Liver (tissue), 8 donors: ENCODE measurements at regions not wholly inside any gene's neighbourhood (a gene's known extent, or its start where the extent isn't known, plus 50 kb on each side); places are given as distances from the start of the nearest gene placed in this dataset.

Experiments used
- DNase-seq: peaks from one replicate; pipeline ENCODE4 v3.0.0-alpha.2; 2017; ENCODE audit warnings: low spot score
- H3K27ac ChIP-seq, 2 donors: one replicate each; pipeline ENCODE4 v1.7.0; 2013; ENCODE audit warnings: inconsistent platforms in 2 of 2, low read length in 2 of 2, control low read depth in 1 of 2, low read depth in 1 of 2, mild to moderate bottlenecking in 1 of 2
- H3K27me3 ChIP-seq, 4 donors: one replicate each; pipeline versions ENCODE4 v1.6.1 to v1.7.0; 2013; ENCODE audit warnings: low read length in 3 of 4, inconsistent platforms in 1 of 4, mild to moderate bottlenecking in 1 of 4, moderate library complexity in 1 of 4; ENCODE audit not compliant: control insufficient read depth in 4 of 4, insufficient read depth in 4 of 4
- H3K36me3 ChIP-seq, 4 donors: one replicate each; pipeline versions ENCODE4 v1.6.1 to v1.7.0; 2013; ENCODE audit warnings: low read length in 3 of 4, mild to moderate bottlenecking in 3 of 4, low read depth in 1 of 4, moderate library complexity in 1 of 4; ENCODE audit not compliant: control insufficient read depth in 4 of 4, insufficient read depth in 3 of 4
- H3K4me1 ChIP-seq, 4 donors: one replicate each; pipeline versions ENCODE4 v1.6.1 to v1.7.0; 2013; ENCODE audit warnings: low read length in 3 of 4, mild to moderate bottlenecking in 3 of 4, moderate library complexity in 1 of 4; ENCODE audit not compliant: control insufficient read depth in 4 of 4, insufficient read depth in 4 of 4
- H3K4me3 ChIP-seq, 3 donors: one replicate each; pipeline versions ENCODE4 v1.6.1 to v1.7.0; 2013; ENCODE audit warnings: low read length in 3 of 3, control low read depth in 1 of 3, low read depth in 1 of 3, mild to moderate bottlenecking in 1 of 3
- H3K9ac ChIP-seq, 2 donors: one replicate each; pipeline ENCODE4 v1.7.0; 2013; ENCODE audit warnings: low read length in 2 of 2, mild to moderate bottlenecking in 2 of 2, moderate library complexity in 2 of 2, control low read depth in 1 of 2, low read depth in 1 of 2
- H3K9me3 ChIP-seq, 4 donors: one replicate each; pipeline versions ENCODE4 v1.6.1 to v1.7.0; 2013; ENCODE audit warnings: low read length in 3 of 4; ENCODE audit not compliant: control insufficient read depth in 4 of 4
- EGR1 ChIP-seq, 2 donors: IDR thresholded peaks; 2 replicates each; pipeline ENCODE4 v1.6.1; 2016 to 2018; ENCODE audit warnings: antibody characterized with exemption in 2 of 2, low read depth in 2 of 2
- FOXA1 ChIP-seq: IDR thresholded peaks from 2 replicates; pipeline ENCODE4 v1.6.1; 2016; ENCODE audit warnings: antibody characterized with exemption
- FOXA2 ChIP-seq: IDR thresholded peaks from 2 replicates; pipeline ENCODE4 v1.6.1; 2016; ENCODE audit warnings: antibody characterized with exemption
- GABPA ChIP-seq, 2 donors: IDR thresholded peaks in 1 of 2; conservative IDR thresholded peaks in 1 of 2; 2 replicates each; pipeline ENCODE4 v1.6.1; 2016; ENCODE audit warnings: antibody characterized with exemption in 2 of 2, mild to moderate bottlenecking in 1 of 2, moderate library complexity in 1 of 2
- HNF4A ChIP-seq, 2 donors: conservative IDR thresholded peaks; 2 replicates each; pipeline ENCODE4 v1.6.1; 2016; ENCODE audit warnings: antibody characterized with exemption in 2 of 2, mild to moderate bottlenecking in 2 of 2
- HNF4G ChIP-seq: IDR thresholded peaks from 2 replicates; pipeline ENCODE4 v1.6.1; 2016; ENCODE audit warnings: antibody characterized with exemption
- JUND ChIP-seq, 2 donors: IDR thresholded peaks; 2 replicates each; pipeline ENCODE4 v1.6.1; 2016; ENCODE audit warnings: antibody characterized with exemption in 2 of 2
- NR2F2 ChIP-seq: IDR thresholded peaks from 2 replicates; pipeline ENCODE4 v1.6.1; 2016; ENCODE audit warnings: antibody characterized with exemption
- RAD21 ChIP-seq, 2 donors: IDR thresholded peaks; 2 replicates each; pipeline ENCODE4 v1.6.1; 2016; ENCODE audit warnings: antibody characterized with exemption in 2 of 2, mild to moderate bottlenecking in 2 of 2
- RXRA ChIP-seq, 2 donors: IDR thresholded peaks; 2 replicates each; pipeline ENCODE4 v1.6.1; 2017 to 2018; ENCODE audit warnings: antibody characterized with exemption in 2 of 2, mild to moderate bottlenecking in 1 of 2
- SP1 ChIP-seq: IDR thresholded peaks from 2 replicates; pipeline ENCODE4 v1.6.1; 2018; ENCODE audit warnings: antibody characterized with exemption, mild to moderate bottlenecking
- TAF1 ChIP-seq: conservative IDR thresholded peaks from 2 replicates; pipeline ENCODE4 v1.6.1; 2016; ENCODE audit warnings: antibody characterized with exemption, mild to moderate bottlenecking
- YY1 ChIP-seq: IDR thresholded peaks from 2 replicates; pipeline ENCODE4 v1.6.1; 2016; ENCODE audit warnings: antibody characterized with exemption, mild to moderate bottlenecking
- WGBS: extraction: QIAGEN DNeasy Blood & Tissue Kit; methylation state at CpG from one replicate; pipeline ENCODE4 v1.1.7; 2013; 5-methylcytosine and 5-hydroxymethylcytosine counted together
- TF ChIP-seq, protein P1 (sequence below): fragments of 150-350 bp; IDR thresholded peaks from 2 replicates; pipeline ENCODE4 v1.5.1; 2017; ENCODE audit warnings: improper control_type of control experiment, low read depth, low read length; ENCODE audit not compliant: missing input control
- TF ChIP-seq, protein P2 (sequence below): IDR thresholded peaks from 2 replicates; pipeline ENCODE4 v1.6.1; 2016; ENCODE audit warnings: antibody characterized with exemption
- TF ChIP-seq, protein P3 (sequence below): IDR thresholded peaks from 2 replicates; pipeline ENCODE4 v1.6.1; 2016; ENCODE audit warnings: antibody characterized with exemption
- TF ChIP-seq, protein P4 (sequence below): IDR thresholded peaks from 2 replicates; pipeline ENCODE4 v1.6.1; 2016; ENCODE audit warnings: antibody characterized with exemption
- donor health status: healthy.
- donor health status: healthy.
- donor health status: healthy.
- donor health status: healthy.
- donor health status: healthy.

DNA sequence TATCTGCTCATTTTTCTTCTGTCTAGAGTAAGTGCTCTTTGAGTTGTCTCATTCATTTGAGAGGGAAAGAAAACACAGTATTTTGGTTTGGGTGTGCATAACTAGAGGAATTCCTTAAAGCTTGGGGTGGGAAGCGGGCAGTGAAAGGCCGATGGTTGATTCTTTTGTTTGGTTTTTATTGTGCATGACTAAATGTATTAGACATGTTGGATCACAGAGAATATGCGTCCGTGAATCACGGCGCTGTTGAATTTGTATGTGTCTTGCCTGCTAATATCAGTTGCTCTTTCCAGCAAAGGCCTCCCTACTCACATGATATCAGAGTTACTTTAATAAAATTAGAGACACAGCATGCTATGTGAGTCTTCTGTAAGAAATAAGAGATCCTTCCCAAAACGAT lies 180.0 kb downstream of the CHD9NB start:
- Histone ChIP-seq H3K27ac (no peak overlapping the region), H3K9me3 (no peaks in the 10 kb centered on the region), H3K4me1 (peaks cover 0 to 2% (median 0%) of the 10 kb centered on the region in 4 donors), H3K36me3 (no peaks in the 10 kb centered on the region), H3K4me3 (no peak overlapping the region), H3K9ac (no peak overlapping the region), H3K27me3 (no peaks in the 10 kb centered on the region)
- DNase-seq: no peak
- TF ChIP-seq SP1 (no peak), NR2F2 (no peak), HNF4A (conservative IDR thresholded peaks at IDR 0.05) (no peak), JUND (IDR thresholded peaks at IDR 0.05) (no peak), RAD21 (IDR thresholded peaks at IDR 0.05) (no peak), EGR1 (IDR thresholded peaks at IDR 0.05; ENCODE audit: low read depth in 2 of 2) (no peak), YY1 (no peak)
- TF ChIP-seq, protein P1, sequence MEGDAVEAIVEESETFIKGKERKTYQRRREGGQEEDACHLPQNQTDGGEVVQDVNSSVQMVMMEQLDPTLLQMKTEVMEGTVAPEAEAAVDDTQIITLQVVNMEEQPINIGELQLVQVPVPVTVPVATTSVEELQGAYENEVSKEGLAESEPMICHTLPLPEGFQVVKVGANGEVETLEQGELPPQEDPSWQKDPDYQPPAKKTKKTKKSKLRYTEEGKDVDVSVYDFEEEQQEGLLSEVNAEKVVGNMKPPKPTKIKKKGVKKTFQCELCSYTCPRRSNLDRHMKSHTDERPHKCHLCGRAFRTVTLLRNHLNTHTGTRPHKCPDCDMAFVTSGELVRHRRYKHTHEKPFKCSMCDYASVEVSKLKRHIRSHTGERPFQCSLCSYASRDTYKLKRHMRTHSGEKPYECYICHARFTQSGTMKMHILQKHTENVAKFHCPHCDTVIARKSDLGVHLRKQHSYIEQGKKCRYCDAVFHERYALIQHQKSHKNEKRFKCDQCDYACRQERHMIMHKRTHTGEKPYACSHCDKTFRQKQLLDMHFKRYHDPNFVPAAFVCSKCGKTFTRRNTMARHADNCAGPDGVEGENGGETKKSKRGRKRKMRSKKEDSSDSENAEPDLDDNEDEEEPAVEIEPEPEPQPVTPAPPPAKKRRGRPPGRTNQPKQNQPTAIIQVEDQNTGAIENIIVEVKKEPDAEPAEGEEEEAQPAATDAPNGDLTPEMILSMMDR: no peak
- WGBS: 92% methylated on average over 7 of the region's 7 CpGs

DNA sequence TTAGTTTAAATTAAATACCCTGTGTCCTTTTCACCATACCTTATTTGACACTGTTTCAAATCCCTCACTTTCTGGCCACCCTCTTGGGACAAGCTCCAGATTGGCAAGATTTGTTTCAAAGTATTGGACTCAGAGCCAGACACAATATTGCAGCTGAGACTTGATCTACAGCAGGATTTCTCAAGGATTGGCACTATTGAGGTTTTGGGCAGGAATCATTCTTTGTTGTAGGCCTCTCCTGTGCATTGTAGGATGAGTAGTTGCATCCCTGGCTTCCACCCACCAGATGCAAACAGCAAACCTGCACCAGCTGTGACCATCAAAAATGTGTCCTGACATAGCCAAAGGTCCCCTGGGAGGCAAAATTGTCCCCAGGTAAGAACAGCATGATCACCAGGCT lies 181.2 kb downstream of the CHD9NB start:
- H3K36me3 ChIP-seq: no peaks in the 10 kb centered on the region
- DNase-seq: no peak
- no peak overlapping the region for H3K9ac ChIP-seq
- H3K27me3 ChIP-seq: no peaks in the 10 kb centered on the region
- no peak overlapping the region for H3K27ac ChIP-seq
- peaks cover 0 to 2% (median 0%) of the 10 kb centered on the region in 4 donors for H3K4me1 ChIP-seq
- TF ChIP-seq, protein P1: no peak
- TF ChIP-seq FOXA1: no peak
- no peaks in the 10 kb centered on the region for H3K9me3 ChIP-seq
- H3K4me3 ChIP-seq: no peak overlapping the region

DNA sequence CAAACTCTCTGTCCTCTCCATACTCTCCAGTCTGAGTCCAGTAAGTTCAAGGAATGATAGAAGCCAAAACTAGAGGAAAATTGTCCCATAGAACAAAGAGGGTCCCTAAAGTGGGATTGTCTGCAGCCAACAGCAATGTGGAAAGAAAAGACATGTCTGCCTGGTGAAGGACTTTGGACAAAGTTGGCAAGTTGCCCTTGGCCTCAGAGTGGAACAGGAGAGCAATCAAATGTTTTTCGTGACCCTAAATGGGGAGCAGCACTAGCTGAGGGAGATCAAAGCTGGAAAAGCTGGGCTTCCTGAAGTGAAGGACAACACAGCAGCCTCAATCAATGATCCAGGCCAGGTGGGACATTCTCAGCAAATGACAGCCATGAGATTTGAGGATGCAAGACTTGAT lies 183.5 kb downstream of the CHD9NB start:
- H3K9ac ChIP-seq: no peak overlapping the region
- no peaks in the 10 kb centered on the region for H3K27me3 ChIP-seq
- 35% methylated on average over 1 of the region's 1 CpG for WGBS
- no peak for TF ChIP-seq TAF1
- TF ChIP-seq HNF4A (conservative IDR thresholded peaks at IDR 0.05): no peak
- TF ChIP-seq HNF4G: no peak
- no peak for TF ChIP-seq EGR1 (IDR thresholded peaks at IDR 0.05; ENCODE audit: low read depth in 2 of 2)
- TF ChIP-seq, protein P2, sequence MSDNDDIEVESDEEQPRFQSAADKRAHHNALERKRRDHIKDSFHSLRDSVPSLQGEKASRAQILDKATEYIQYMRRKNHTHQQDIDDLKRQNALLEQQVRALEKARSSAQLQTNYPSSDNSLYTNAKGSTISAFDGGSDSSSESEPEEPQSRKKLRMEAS: no peak
- TF ChIP-seq GABPA (IDR thresholded peaks at IDR 0.05 in 1 of 2, conservative IDR thresholded peaks at IDR 0.05 in 1 of 2): no peak
- TF ChIP-seq, protein P3, sequence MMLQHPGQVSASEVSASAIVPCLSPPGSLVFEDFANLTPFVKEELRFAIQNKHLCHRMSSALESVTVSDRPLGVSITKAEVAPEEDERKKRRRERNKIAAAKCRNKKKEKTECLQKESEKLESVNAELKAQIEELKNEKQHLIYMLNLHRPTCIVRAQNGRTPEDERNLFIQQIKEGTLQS: no peak
- no peak for TF ChIP-seq JUND (IDR thresholded peaks at IDR 0.05)
- no peak for TF ChIP-seq FOXA2
- no peak for TF ChIP-seq FOXA1
- no peak for TF ChIP-seq RXRA (IDR thresholded peaks at IDR 0.05)
- TF ChIP-seq, protein P1: no peak
- TF ChIP-seq, protein P4, sequence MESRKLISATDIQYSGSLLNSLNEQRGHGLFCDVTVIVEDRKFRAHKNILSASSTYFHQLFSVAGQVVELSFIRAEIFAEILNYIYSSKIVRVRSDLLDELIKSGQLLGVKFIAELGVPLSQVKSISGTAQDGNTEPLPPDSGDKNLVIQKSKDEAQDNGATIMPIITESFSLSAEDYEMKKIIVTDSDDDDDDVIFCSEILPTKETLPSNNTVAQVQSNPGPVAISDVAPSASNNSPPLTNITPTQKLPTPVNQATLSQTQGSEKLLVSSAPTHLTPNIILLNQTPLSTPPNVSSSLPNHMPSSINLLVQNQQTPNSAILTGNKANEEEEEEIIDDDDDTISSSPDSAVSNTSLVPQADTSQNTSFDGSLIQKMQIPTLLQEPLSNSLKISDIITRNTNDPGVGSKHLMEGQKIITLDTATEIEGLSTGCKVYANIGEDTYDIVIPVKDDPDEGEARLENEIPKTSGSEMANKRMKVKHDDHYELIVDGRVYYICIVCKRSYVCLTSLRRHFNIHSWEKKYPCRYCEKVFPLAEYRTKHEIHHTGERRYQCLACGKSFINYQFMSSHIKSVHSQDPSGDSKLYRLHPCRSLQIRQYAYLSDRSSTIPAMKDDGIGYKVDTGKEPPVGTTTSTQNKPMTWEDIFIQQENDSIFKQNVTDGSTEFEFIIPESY: no peak
- H3K9me3 ChIP-seq: no peaks in the 10 kb centered on the region
- no peak for DNase-seq
- no peak overlapping the region for H3K27ac ChIP-seq
- peaks cover 0 to 2% (median 0%) of the 10 kb centered on the region in 4 donors for H3K4me1 ChIP-seq
- no peak overlapping the region for H3K4me3 ChIP-seq
- H3K36me3 ChIP-seq: no peaks in the 10 kb centered on the region
